Mesendoderm (in vitro differentiated cells): ENCODE measurements at regions not wholly inside any gene's neighbourhood (a gene's known extent, or its start where the extent isn't known, plus 50 kb on each side); places are given as distances from the start of the nearest gene placed in this dataset.

Source experiments
- DNase-seq: peaks from one replicate; pipeline ENCODE4 v3.0.0; 2013
- H2AK5ac ChIP-seq: 2 replicates; pipeline ENCODE4 v1.6.1; 2013; ENCODE audit warnings: low read length, inconsistent platforms
- H2BK120ac ChIP-seq: 2 replicates; pipeline ENCODE4 v1.6.1; 2013; ENCODE audit warnings: low read depth, mild to moderate bottlenecking, low read length, moderate library complexity, mixed read lengths
- H2BK15ac ChIP-seq: replicated peaks from 2 replicates; pipeline ENCODE4 v1.6.1; 2013; ENCODE audit warnings: low read depth, mild to moderate bottlenecking, moderate library complexity
- H2BK5ac ChIP-seq: 2 replicates; pipeline ENCODE4 v1.6.1; 2013; ENCODE audit warnings: low read length, inconsistent platforms
- H3K18ac ChIP-seq: 2 replicates; pipeline ENCODE4 v1.6.1; 2013; ENCODE audit warnings: mild to moderate bottlenecking, low read length, mixed read lengths
- H3K23ac ChIP-seq: one replicate; pipeline ENCODE4 v1.6.1; 2013; ENCODE audit warnings: low read length
- H3K27ac ChIP-seq: 2 replicates; pipeline ENCODE4 v1.5.1; 2013; ENCODE audit warnings: low read depth, mild to moderate bottlenecking, inconsistent platforms, low read length, moderate library complexity
- H3K27me3 ChIP-seq: 2 replicates; pipeline ENCODE4 v1.6.1; 2013; ENCODE audit warnings: low read length, control low read depth, mild to moderate bottlenecking, inconsistent platforms; ENCODE audit not compliant: insufficient read depth, poor library complexity
- H3K36me3 ChIP-seq: 2 replicates; pipeline ENCODE4 v1.6.1; 2013; ENCODE audit warnings: low read length, inconsistent platforms; ENCODE audit not compliant: control insufficient read depth, insufficient read depth
- H3K4ac ChIP-seq: one replicate; pipeline ENCODE4 v1.6.1; 2013; ENCODE audit warnings: low read depth, mild to moderate bottlenecking, low read length, moderate library complexity
- H3K4me1 ChIP-seq: 2 replicates; pipeline ENCODE4 v1.6.1; 2013; ENCODE audit warnings: low read depth, low read length, inconsistent platforms; ENCODE audit not compliant: control insufficient read depth
- H3K4me2 ChIP-seq: 2 replicates; pipeline ENCODE4 v1.6.1; 2013; ENCODE audit warnings: low read length
- H3K4me3 ChIP-seq: 2 replicates; pipeline ENCODE4 v1.5.1; 2013; ENCODE audit warnings: mild to moderate bottlenecking, low read length
- H3K56ac ChIP-seq: one replicate; pipeline ENCODE4 v1.6.1; 2013; ENCODE audit warnings: low read length
- H3K79me1 ChIP-seq: 2 replicates; pipeline ENCODE4 v1.6.1; 2013; ENCODE audit warnings: low read length, inconsistent platforms
- H3K79me2 ChIP-seq: 2 replicates; pipeline ENCODE4 v1.6.1; 2013; ENCODE audit warnings: mild to moderate bottlenecking, low read length; ENCODE audit not compliant: control insufficient read depth, insufficient read depth
- H3K9ac ChIP-seq: 2 replicates; pipeline ENCODE4 v1.6.1; 2013; ENCODE audit warnings: low read length, inconsistent platforms
- H4K5ac ChIP-seq: one replicate; pipeline ENCODE4 v1.6.1; 2013; ENCODE audit warnings: low read length
- H4K8ac ChIP-seq: one replicate; pipeline ENCODE4 v1.6.1; 2013; ENCODE audit warnings: low read depth, mild to moderate bottlenecking, control low read depth, low read length, moderate library complexity
- WGBS: extraction: QIAGEN DNeasy Blood & Tissue Kit; methylation state at CpG from one replicate; pipeline ENCODE4 v1.1.7; 2013; ENCODE audit warnings: low lambda C conversion rate, missing lambda C conversion rate; ENCODE audit not compliant: insufficient coverage; ENCODE audit errors: extremely low coverage; 5-methylcytosine and 5-hydroxymethylcytosine counted together

DNA sequence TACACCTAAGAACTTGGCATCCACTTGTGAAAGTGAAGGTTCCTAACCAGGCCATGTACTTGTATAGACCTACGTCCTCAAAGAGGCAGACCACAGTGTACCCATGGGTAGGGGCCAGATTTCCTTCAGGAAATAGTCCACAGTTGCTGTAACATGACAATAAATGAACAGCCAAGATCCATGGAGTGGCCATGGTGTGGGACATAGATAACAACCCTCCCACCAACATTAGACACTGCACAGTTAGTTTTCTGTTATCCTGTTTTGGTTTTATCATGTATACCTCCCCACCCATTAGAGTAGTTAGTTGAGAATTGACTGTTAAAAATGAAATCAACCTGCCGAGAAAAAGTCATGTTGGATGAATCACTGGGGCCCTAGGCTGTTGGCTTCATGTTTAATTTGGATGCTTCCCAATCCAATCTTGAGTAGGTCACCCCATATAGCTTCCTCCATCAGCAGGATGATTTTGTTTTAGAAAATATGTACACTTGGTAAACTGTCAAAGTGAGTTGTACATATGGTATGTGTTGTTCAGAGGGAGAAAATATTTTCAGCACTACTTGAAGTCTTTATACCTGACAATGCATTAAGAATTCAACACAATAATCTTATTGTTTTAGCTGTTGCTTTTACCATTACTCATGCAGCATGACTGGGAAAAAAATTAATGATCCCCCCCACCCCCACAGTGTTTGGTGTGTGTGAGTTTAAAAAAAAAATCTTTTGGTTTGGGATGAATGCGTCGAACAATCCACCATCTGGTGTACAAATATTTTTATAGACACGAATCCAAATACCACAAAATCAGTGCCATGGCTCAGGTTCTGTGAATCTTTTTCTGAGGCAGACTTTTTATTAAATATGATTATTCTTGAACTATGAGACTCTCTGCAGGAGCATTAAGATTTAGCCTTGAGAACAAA lies 88.3 kb upstream of the ARHGAP29 start:
- no peaks in the 10 kb centered on the region for H3K79me1 ChIP-seq

DNA sequence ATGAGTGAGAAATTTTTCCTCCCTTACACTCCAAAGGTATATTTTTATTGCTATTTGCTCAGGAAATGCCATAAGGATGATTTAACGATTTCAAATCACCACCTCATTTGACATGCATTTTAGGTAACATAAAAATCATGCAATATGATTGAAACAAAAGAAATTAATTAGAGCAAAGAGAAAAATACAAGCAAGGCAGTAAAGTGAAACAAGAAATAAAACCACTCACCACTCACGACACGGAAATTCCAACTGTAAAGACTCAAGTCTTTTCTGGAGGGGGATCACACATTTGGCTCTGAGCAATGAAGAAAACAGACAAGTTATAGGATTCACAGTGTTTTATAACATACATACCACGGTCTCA lies 86.8 kb upstream of the ARHGAP29 start:
- Histone ChIP-seq H3K27ac (no peak overlapping the region), H3K4ac (no peak overlapping the region), H3K27me3 (no peaks in the 10 kb centered on the region), H4K8ac (no peak overlapping the region), H2AK5ac (peak overlapping the region; percentile 62), H3K4me2 (no peak overlapping the region), H3K4me1 (peaks cover 21% of the 10 kb centered on the region), H3K56ac (no peak overlapping the region), H3K23ac (no peak overlapping the region), H2BK15ac (no peak overlapping the region), H4K5ac (no peak overlapping the region), H3K79me2 (no peaks in the 10 kb centered on the region), H2BK5ac (peak overlapping the region; percentile 6), H3K4me3 (no peak overlapping the region), H2BK120ac (no peak overlapping the region), H3K18ac (no peak overlapping the region), H3K9ac (no peak overlapping the region), H3K36me3 (no peaks in the 10 kb centered on the region), H3K79me1 (no peaks in the 10 kb centered on the region)
- WGBS = no CpG with 5 or more reads among the region's 4 CpGs
- no peak for DNase-seq

More for the DNA sequence above, 88.3 kb upstream of the ARHGAP29 start:
- no peak overlapping the region for H2BK120ac ChIP-seq
- peak overlapping the region; percentile 36 for H2AK5ac ChIP-seq
- H3K4me1 ChIP-seq = peaks cover 17% of the 10 kb centered on the region
- no peak overlapping the region for H3K9ac ChIP-seq
- peak overlapping the region; percentile 15 for H3K23ac ChIP-seq
- H3K27me3 ChIP-seq = no peaks in the 10 kb centered on the region
- H3K4me3 ChIP-seq = no peak overlapping the region
- DNase-seq = no peak
- no peak overlapping the region for H3K4me2 ChIP-seq
- no peaks in the 10 kb centered on the region for H3K79me2 ChIP-seq
- H3K36me3 ChIP-seq = no peaks in the 10 kb centered on the region
- WGBS = no CpG with 5 or more reads among the region's 5 CpGs
- H3K18ac ChIP-seq = peak overlapping the region; percentile 60
- H3K56ac ChIP-seq = peak overlapping the region; percentile 43
- H3K4ac ChIP-seq = no peak overlapping the region
- H4K8ac ChIP-seq = no peak overlapping the region
- no peak overlapping the region for H4K5ac ChIP-seq
- peak overlapping the region; percentile 47 for H2BK15ac ChIP-seq
- no peak overlapping the region for H3K27ac ChIP-seq
- peak overlapping the region; percentile 81 for H2BK5ac ChIP-seq

DNA sequence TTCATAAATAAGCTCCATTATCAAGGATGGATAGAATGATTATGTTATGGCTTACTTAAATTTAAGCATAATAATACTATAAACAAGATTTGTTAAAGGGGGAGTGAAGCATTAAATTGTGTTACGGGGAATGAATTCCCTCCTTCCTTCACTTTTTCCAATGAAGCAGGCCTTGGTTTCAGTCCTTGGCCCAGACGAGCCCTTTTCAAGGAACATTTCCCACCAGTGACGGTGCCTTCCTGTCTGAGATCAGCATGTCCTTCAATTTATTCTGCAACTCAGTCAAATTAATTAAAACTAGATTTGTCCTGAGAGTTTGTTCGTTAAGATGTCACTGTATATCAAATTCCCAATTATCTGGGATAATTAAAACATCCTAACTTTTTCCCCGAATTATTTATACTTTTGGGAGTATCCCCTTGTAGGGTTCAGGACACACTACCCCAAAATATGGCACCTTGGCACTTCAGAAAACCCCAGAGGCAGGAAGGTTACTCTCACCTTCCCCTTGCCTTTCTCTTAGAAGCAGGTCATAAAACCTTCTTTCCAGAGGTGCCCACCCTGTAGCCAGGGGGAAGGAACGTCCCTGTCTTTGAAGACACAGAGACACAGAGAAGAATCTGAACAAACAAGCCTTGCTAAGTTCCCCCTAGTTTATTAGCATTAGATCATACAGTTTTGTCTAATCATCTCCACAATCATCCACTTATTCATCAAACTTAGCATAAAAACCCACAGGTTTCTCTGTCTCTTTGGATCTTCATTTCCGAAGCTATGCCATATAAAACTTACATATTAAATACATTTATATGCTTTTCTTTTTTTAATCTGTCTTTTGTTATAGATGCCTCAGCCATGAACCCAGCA lies 86.2 kb upstream of the ARHGAP29 start:
- Histone ChIP-seq H3K56ac (peak overlapping the region; percentile 53), H3K79me1 (no peaks in the 10 kb centered on the region), H3K79me2 (no peaks in the 10 kb centered on the region), H3K4ac (no peak overlapping the region), H4K5ac (no peak overlapping the region), H3K18ac (peak overlapping the region; percentile 77), H3K27me3 (no peaks in the 10 kb centered on the region), H3K9ac (no peak overlapping the region), H2AK5ac (no peak overlapping the region), H3K4me2 (no peak overlapping the region), H3K4me3 (no peak overlapping the region), H2BK120ac (no peak overlapping the region), H2BK15ac (peak overlapping the region; percentile 21), H4K8ac (no peak overlapping the region), H3K23ac (no peak overlapping the region), H3K36me3 (no peaks in the 10 kb centered on the region), H3K4me1 (peaks cover 21% of the 10 kb centered on the region), H2BK5ac (peak overlapping the region; percentile 61), H3K27ac (no peak overlapping the region)
- WGBS = 100% methylated on average over 1 of the region's 7 CpGs
- DNase-seq = no peak

DNA sequence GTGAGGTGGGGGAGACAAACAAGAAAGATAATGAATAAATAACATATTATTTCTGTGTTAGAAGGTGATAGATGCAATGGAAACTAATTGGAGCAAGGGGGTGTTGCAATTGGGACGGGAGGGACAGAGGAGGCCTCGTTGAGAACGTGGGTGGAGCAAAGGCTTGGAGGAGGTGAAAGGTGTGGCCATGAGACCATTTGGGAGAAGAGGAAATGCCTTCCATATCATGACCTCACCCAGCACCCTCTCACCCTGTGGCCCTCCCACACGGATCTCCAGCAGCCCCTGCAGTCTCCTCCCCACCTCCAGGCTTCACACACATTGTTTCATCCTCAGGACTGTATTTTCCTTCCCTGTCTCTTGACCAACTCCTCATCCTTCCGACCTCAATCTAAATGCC lies 85.3 kb upstream of the ARHGAP29 start:
- Histone ChIP-seq H3K9ac (no peak overlapping the region), H3K79me2 (no peaks in the 10 kb centered on the region), H3K27me3 (no peaks in the 10 kb centered on the region), H3K4me3 (no peak overlapping the region), H2BK5ac (peak overlapping the region; percentile 6), H4K5ac (no peak overlapping the region), H2BK120ac (no peak overlapping the region), H3K56ac (peak overlapping the region; percentile 56), H2BK15ac (no peak overlapping the region), H4K8ac (no peak overlapping the region), H3K36me3 (no peaks in the 10 kb centered on the region), H3K4me2 (no peak overlapping the region), H3K4me1 (peaks cover 21% of the 10 kb centered on the region), H2AK5ac (no peak overlapping the region), H3K4ac (no peak overlapping the region), H3K18ac (no peak overlapping the region), H3K27ac (no peak overlapping the region), H3K23ac (no peak overlapping the region), H3K79me1 (no peaks in the 10 kb centered on the region)
- no CpG with 5 or more reads among the region's 5 CpGs for WGBS
- peak; percentile 95 for DNase-seq

DNA sequence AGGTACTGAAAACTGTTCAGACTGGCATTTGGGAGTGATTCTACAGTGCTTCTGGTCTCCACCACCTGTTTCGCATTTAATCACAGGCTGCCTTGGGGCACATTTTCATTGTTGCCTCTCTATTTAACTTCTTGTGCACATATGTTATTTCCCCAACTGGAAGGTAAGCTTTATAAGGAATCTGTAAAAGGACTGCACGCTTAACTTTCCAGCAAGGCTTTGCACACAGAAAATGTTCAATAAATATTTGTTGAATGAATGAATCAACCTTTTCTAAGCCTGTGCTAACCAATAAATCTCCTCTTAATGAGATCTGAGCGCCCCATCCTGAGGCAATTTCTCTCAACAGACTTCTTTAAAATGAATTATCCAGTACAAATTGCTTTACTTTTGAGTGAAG lies 84.3 kb upstream of the ARHGAP29 start:
- Histone ChIP-seq H3K4me3 (no peak overlapping the region), H3K36me3 (no peaks in the 10 kb centered on the region), H2AK5ac (peak overlapping the region; percentile 78), H4K8ac (no peak overlapping the region), H2BK5ac (no peak overlapping the region), H3K18ac (no peak overlapping the region), H3K79me1 (no peaks in the 10 kb centered on the region), H3K4me2 (no peak overlapping the region), H4K5ac (no peak overlapping the region), H3K56ac (no peak overlapping the region), H3K23ac (no peak overlapping the region), H3K4me1 (peaks cover 16% of the 10 kb centered on the region), H2BK120ac (no peak overlapping the region), H2BK15ac (no peak overlapping the region), H3K27me3 (no peaks in the 10 kb centered on the region), H3K4ac (no peak overlapping the region), H3K9ac (no peak overlapping the region), H3K27ac (no peak overlapping the region), H3K79me2 (no peaks in the 10 kb centered on the region)
- no peak for DNase-seq
- no CpG with 5 or more reads among the region's 3 CpGs for WGBS
